NCI-H2196 (cell line): ENCODE measurements at regions not wholly inside any gene's neighbourhood (a gene's known extent, or its start where the extent isn't known, plus 50 kb on each side); places are given as distances from the start of the nearest gene placed in this dataset.

ENCODE experiments used
- DNase-seq: peaks from one replicate; lab custom pipeline; 2025; ENCODE audit not compliant: unreplicated experiment; lab: John Stamatoyannopoulos, UW

DNA sequence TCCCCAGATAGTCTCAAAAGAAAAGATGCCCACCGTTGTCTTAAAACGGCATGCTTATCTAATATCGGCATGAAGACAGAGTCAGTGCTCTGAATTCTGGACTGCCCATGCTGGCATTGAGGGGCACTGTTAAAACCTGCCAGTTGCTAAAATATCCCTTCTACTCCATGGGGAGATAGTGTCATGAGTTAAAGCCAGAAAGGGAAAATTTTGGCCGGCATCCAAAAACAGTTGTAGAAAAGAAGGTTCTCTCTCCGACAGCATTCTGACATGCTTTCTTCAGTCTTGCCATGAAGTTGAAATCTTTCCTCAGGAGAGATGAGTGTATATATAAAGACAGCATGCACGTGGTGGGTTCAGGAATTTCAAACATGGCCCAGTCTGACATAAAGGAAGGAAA is 401.3 kb upstream of the PIK3C3 start:
- peak; percentile 2 for DNase-seq

DNA sequence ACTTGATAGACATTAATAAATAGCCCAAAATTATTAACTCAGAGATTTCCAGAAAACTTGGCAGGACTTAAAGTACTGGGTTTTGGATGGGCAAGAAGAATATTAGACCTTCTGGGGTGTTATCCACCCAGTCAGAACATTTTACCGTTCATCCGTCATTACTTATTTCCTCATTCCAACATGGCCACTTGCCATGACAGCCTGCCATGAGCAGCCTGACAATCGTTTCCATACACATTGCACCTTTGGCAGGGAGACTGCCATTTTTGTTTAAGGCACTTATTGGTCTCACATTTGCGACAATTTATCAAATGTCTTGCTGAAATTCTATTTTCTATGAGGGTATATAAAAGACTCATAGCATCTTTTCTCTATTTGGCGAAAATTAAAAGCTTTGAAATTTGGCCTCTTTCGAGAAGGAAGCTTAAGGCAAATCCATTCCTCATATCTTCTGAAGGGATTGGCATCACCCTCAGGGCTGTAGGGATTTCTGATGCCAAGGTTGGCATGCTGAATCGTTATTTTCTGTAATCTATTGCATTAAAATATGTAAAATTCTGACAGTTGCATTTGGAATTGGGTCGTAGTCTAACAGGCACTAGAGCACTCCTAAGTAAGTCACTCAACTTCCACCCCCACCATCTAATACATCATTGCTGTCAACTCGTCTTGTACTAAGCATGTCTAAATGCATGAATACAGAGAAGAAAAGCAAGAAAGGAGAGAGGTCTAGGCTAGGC is 406.3 kb upstream of the PIK3C3 start:
- no peak for DNase-seq

DNA sequence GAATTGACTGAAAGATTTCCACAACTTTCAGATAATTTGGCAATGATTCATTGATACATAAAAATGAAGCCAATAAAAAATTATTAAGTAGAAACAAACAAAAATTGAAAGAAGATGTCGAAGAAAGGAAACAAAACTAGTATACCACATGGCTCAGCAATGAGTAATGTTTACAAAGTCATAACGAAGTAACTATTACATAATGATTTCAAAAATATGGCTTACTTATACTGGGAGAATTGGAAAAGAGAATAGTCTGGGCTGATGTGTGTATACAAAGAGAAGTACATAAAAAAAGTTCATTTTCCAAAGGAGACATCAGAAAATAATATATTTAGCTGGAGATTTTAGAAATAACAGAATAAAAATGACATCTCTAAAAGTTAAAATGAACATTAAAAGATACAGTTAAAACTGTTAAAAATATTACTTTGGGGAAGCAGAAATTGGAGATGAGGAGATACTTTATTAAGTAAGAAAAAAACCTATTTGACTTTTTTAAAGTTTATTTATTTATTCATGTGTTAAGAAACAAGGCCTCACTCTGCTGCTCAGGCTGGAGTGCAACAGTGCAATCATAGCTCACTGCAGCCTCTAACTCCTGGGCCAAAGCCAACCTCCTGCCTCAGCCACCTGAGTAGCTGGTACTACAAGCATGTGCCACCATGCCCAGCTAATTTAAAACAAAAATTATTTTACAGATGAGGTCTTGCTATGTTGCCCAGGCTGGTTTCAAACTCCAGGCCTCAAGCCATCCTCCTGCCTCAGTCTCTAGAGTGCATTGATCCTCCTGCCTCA is 409.7 kb upstream of the PIK3C3 start:
- no peak for DNase-seq

DNA sequence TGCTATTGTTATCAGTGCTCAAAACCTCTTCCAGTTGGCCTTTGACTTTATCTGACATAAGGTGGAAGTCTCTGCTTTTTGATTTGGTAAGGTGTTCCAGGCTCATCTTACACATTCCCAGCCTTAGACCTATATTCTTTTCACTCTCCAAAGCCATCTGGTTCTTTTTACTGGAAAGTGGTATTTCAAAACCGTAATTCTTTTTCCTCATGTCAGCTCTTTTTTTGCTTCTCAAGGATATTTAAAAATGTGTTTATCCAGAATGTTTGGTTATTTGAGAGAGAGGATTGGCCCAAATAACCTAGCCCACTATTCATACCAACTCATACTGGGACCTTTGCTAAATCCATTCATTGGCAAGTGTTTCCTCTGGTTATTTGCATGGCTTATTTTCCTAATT is 411.2 kb upstream of the PIK3C3 start:
- no peak for DNase-seq

DNA sequence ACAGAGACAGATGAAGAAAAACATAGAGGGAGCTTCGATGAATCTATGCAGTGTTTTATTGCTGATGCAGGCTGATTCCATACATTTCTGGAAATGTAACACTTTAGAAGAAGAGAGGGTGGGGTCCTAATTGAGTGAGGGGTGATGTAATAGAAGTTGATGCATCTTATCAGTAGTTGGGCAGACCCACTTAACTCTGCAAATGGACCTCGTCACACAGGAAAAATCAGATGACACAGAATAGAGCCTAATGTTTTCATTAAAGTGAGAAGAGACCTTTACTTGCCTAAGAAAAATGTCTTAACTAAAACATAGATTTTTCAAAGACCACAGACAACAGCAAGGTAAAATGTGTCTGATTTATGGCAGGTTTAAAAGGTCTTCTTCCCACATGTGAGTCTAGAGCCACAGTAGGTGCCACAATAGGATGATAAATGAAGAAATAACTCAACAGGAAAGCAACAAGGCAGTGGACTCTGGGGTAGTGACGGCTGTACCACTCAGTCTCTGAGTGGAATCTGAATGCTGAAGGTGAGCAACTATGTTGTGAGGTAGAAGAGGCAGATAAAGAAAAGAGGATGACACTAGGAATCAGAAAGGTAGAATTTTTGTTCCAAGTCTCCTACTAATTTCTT is 414.7 kb upstream of the PIK3C3 start:
- no peak for DNase-seq

GRCh38 chr18:41538751-41539150 is 416.3 kb upstream of the PIK3C3 start:
- no peak for DNase-seq

GRCh38 chr18:41537666-41538065 is 417.4 kb upstream of the PIK3C3 start:
- no peak for DNase-seq

DNA sequence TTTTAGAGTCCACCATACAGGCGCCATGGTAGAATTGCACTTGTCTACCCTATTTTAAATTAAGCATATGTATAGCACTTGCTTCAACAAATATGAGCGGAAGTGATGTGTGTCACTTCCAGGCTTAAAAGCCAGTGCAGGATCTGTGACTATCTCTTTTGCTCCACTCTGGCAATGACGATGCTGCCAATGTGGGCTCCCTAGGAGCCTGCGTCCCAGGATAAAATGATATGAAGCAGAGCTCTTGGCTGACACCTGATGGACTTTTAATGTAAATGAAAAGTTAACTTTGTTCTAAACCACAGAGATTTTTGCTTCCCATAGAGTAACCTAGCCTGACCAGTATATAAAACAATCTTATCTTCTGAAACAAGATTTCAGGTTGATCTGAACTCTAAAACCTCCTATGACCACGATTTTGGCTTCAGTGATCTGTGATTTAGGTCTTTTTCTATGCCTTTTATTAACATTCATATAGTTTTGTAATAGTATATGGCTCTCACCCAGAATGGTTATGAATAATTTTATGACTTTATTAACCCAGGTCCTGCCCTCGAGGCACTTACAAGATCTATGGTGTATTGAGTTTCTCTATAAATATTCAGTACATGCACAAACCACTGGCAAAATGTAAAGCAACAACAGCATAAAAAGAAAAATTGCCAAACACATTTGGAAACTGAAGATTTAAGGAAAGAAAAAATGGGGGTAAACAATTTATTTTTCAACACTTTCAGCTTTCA is 422.5 kb upstream of the PIK3C3 start:
- no peak for DNase-seq

DNA sequence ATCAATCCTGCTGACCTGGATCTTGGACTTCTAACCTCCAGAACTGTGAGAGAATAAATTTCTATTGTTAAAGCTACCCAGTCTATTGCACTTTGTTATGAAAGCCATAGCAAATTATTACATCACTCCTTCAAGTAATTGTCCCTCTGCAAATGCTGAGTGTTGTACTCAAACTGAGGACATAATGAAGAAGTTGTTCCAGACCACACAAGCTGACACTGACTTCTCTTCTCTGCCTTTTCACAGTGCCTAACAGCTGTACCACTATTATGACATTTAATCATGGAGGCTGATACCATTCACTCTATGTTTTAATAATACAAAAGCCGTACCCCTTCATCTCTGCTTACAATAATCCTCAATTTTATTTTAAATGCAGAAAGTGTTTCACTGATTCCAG is 424.1 kb upstream of the PIK3C3 start:
- no peak for DNase-seq

DNA sequence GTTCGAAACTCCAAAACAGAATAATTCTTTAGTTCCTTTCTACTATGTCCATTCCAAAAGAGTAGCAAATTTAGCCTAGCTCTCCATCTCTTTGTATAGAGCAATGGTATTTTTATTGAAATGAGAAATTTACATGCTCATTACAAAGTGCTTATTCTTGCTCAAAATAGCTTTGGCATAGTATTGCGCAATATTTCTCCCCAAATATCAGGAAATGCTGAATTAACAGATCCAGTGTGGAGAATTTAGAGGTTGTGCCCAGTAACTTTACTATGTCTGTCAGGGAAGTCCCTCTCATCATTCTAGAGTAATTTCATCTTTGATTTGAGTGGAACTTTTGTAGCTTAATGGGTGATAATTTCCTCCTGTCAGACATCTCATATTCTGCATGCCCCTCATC is 425.9 kb upstream of the PIK3C3 start:
- DNase-seq: no peak

DNA sequence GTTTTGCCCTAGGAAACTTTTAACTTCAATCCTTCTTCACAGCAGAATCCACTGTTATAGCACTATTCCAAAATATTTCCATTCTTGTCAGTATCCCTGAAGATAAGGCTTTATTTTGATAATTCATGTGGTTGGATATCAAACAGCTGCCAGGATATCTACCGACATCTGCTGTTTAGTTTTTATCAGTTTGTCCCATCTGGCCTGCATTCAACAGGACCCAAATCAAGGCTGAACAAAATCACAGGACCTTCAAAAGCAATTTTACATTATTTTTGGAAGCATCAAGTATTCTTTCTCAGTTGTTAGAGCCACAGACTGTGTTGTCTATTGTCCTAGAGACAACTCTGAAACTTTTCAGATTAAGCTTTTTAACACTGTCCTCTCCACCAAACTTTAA is 429.0 kb upstream of the PIK3C3 start:
- no peak for DNase-seq

GRCh38 chr18:41524674-41525470 is 430.2 kb upstream of the PIK3C3 start:
- no peak for DNase-seq

- DNase-seq: no peak
Measured at GRCh38 chr18:41517142-41517541, 437.9 kb upstream of the PIK3C3 start.

GRCh38 chr18:41513438-41513837 is 441.6 kb upstream of the PIK3C3 start:
- DNase-seq: no peak

DNA sequence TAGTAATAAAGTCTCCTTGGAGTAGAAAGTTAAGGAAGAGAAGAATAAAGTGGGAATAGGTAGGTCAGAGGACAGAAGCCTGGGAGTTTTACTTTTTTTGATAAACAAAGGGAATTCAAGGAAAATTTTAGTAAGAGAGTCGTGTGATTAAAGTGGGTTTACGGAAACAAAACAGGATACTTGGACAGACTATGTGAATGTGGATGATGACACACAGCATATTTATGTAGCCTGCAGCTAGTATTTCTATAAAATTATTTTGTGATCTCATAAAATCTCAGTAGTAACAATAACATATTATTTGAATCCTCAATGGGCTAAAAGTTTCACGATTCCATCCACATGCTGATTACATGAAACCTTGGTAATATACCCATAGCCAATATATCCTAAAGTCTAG is 450.7 kb upstream of the PIK3C3 start:
- DNase-seq: no peak

DNA sequence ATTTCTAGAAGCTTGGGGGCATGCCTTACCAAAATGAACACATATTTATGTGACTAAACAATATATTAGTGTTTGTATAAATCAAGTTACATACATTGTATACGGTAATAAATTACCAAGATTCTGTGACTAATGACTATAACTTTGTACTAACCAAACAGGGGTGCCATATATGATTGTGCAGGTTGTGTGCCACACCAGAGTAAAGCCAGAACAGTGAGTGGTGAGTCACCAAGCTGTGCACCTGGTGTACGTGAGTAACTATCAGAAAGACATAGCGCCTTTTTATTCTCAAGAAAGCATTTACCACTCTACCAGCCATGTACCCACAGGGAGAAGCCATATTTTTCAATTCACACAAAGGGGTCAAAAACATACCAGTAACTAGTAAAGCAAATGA is 453.2 kb upstream of the PIK3C3 start:
- no peak for DNase-seq

GRCh38 chr18:41499345-41499744 is 455.7 kb upstream of the PIK3C3 start:
- DNase-seq: no peak

DNA sequence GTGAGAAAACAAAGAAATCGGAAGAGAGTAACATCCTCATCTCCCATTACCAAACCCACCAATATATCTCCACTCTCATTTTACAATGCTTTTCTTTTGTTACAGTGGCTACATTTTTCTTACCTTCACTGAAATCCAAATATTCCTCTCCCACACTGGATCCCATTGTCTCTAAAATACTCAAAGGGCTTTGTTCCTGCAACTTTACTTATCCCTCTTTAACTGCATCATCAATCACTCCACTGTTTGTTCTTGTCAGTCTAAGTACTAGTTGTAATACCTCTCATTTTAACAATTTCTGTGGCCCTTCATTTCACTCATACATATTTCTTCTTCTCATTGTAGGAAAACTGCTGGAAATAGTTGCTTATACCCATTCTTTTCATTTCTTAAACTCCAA is 464.2 kb upstream of the PIK3C3 start:
- no peak for DNase-seq

GRCh38 chr18:41486575-41486974 is 468.5 kb upstream of the PIK3C3 start:
- DNase-seq: no peak

GRCh38 chr18:41484069-41484468 is 471.0 kb upstream of the PIK3C3 start:
- DNase-seq: no peak

DNA sequence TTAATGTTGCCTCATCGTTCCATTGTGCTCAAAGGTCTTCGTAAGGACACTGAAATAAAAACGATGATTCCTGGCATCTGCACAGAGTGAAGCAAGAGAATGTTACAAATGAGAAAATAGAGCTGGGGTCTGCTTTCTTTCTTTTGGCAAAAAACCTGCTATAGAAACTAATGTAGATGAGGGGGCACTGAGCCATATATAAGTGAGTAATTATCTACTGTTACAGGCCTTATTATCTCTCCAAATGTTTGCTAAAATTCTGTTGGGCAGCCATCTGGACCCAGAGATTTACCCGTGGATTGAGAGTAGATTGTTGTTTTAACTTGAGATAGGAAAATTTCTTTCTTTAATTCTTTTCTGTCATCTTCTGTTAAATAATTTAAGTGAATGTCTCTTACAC is 472.5 kb upstream of the PIK3C3 start:
- no peak for DNase-seq
